Activated naive CD4-positive, alpha-beta T cell treated with anti-CD3 and anti-CD28 coated beads, Interleukin-2, amount 50 U/mL, for 24 hours (primary cell): ENCODE measurements at regions not wholly inside any gene's neighbourhood (a gene's known extent, or its start where the extent isn't known, plus 50 kb on each side); places are given as distances from the start of the nearest gene placed in this dataset.
"Not testable (repeated sequence)": the region's sequence is repeated elsewhere in the genome, so short reads cannot be mapped to it uniquely, and the experiment has no call there.

Source experiments
- H3K27ac Mint-ChIP-seq: one replicate; pipeline ENCODE4 v1.8.0; 2021; ENCODE audit warnings: mild to moderate bottlenecking, mixed read lengths
- H3K27me3 Mint-ChIP-seq: one replicate; pipeline ENCODE4 v1.8.0; 2021; ENCODE audit warnings: mixed read lengths
- H3K36me3 Mint-ChIP-seq: one replicate; pipeline ENCODE4 v1.8.0; 2021; ENCODE audit warnings: mixed read lengths
- H3K4me1 Mint-ChIP-seq: one replicate; pipeline ENCODE4 v1.8.0; 2021; ENCODE audit warnings: mixed read lengths
- H3K4me3 Mint-ChIP-seq: one replicate; pipeline ENCODE4 v1.8.0; 2021; ENCODE audit warnings: mild to moderate bottlenecking, mixed read lengths
- H3K9me3 Mint-ChIP-seq: one replicate; pipeline ENCODE4 v1.8.0; 2021; ENCODE audit warnings: mixed read lengths

GRCh38 chrX:39244147-39244546 is 442.9 kb downstream of the MID1IP1 start:
- no peaks in the 10 kb centered on the region for H3K27me3 Mint-ChIP-seq
- no peak overlapping the region for H3K27ac Mint-ChIP-seq
- no peaks in the 10 kb centered on the region for H3K9me3 Mint-ChIP-seq
- H3K4me3 Mint-ChIP-seq = no peak overlapping the region
- H3K36me3 Mint-ChIP-seq = no peaks in the 10 kb centered on the region
- peaks cover 5% of the 10 kb centered on the region for H3K4me1 Mint-ChIP-seq

- Mint-ChIP-seq H3K27ac (no peak overlapping the region), H3K9me3 (no peaks in the 10 kb centered on the region), H3K36me3 (no peaks in the 10 kb centered on the region), H3K4me1 (peaks cover 7% of the 10 kb centered on the region), H3K4me3 (no peak overlapping the region), H3K27me3 (no peaks in the 10 kb centered on the region)
Observed at GRCh38 chrX:39245024-39245423, 443.8 kb downstream of the MID1IP1 start.

- Mint-ChIP-seq H3K36me3 (no peaks in the 10 kb centered on the region), H3K27me3 (no peaks in the 10 kb centered on the region), H3K4me1 (peaks cover 26% of the 10 kb centered on the region), H3K9me3 (peaks cover 4% of the 10 kb centered on the region), H3K4me3 (no peak overlapping the region), H3K27ac (no peak overlapping the region)
Observed at GRCh38 chrX:39247536-39247935, 446.3 kb downstream of the MID1IP1 start.

DNA sequence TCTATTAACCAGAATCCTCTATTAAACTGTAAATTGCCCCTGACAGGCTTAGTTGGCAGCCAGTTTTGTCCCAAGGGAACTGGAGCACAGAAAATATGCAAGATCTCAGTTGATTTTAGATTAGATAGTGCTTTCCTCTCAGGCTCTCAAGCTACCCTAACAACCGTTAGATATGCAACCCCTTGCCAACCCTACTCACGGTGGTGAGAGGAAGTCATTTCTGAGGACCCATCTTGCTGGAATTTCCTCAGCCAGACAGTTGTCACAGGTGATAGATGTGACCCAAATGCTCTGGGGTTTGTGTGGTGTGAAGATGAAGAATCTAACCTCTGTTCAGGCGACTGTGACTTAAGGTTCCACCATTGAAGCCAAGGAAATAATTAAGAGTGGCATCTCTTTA is 447.1 kb downstream of the MID1IP1 start:
- no peak overlapping the region for H3K27ac Mint-ChIP-seq
- no peaks in the 10 kb centered on the region for H3K36me3 Mint-ChIP-seq
- no peak overlapping the region for H3K4me3 Mint-ChIP-seq
- H3K4me1 Mint-ChIP-seq = peaks cover 31% of the 10 kb centered on the region
- peaks cover 4% of the 10 kb centered on the region for H3K9me3 Mint-ChIP-seq
- no peaks in the 10 kb centered on the region for H3K27me3 Mint-ChIP-seq

DNA sequence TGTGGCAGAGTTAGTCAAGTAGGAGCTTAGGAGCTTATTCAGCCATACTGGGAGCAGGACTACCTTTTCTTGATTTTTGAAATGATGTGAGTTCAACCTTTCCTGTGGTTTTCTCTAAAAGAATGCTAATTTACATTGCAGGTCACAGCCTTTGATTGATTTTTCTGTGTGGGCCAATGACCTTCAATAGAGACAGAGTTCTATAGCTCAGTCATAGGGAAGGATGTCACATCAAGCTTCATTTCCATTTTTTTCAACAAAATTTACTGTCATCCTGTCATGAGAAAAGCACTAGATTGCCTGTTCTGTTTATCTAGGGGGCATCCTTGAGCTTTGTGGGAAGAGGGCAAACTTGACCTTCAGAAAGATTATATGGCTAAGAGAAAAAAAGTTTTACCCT is 448.7 kb downstream of the MID1IP1 start:
- Mint-ChIP-seq H3K27me3 (no peaks in the 10 kb centered on the region), H3K4me1 (peaks cover 40% of the 10 kb centered on the region), H3K4me3 (no peak overlapping the region), H3K9me3 (peaks cover 4% of the 10 kb centered on the region), H3K36me3 (no peaks in the 10 kb centered on the region), H3K27ac (no peak overlapping the region)

GRCh38 chrX:39251995-39252394 is 450.7 kb downstream of the MID1IP1 start:
- peaks cover 40% of the 10 kb centered on the region for H3K4me1 Mint-ChIP-seq
- no peak overlapping the region for H3K4me3 Mint-ChIP-seq
- H3K36me3 Mint-ChIP-seq = no peaks in the 10 kb centered on the region
- H3K27me3 Mint-ChIP-seq = no peaks in the 10 kb centered on the region
- H3K9me3 Mint-ChIP-seq = peaks cover 4% of the 10 kb centered on the region
- no peak overlapping the region for H3K27ac Mint-ChIP-seq

GRCh38 chrX:39253551-39253950 is 452.3 kb downstream of the MID1IP1 start:
- Mint-ChIP-seq H3K27ac (no peak overlapping the region), H3K9me3 (peaks cover 4% of the 10 kb centered on the region), H3K36me3 (no peaks in the 10 kb centered on the region), H3K4me3 (no peak overlapping the region), H3K4me1 (peaks cover 40% of the 10 kb centered on the region), H3K27me3 (no peaks in the 10 kb centered on the region)

DNA sequence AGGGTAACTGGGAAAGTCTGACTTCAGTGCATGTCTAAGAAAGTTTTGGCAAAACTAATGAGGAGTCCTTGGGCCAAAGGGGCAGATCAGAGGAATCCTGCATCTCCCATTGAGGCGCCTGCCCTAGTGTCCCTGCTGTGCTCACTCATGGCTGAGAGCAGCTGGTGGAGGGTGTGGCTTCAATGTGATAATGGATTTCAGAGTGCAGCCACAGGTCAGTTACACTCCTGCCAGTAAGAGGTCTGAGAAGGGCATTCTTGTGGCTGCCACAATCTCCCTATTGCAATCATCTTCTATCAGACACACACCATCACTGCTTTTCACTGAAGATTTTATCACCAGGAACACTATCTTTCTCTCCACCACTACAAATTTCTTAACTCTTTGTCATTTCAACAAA is 457.1 kb downstream of the MID1IP1 start:
- H3K4me3 Mint-ChIP-seq = no peak overlapping the region
- H3K4me1 Mint-ChIP-seq = peaks cover 36% of the 10 kb centered on the region
- H3K36me3 Mint-ChIP-seq = no peaks in the 10 kb centered on the region

GRCh38 chrX:39260965-39261364 is 459.7 kb downstream of the MID1IP1 start:
- Mint-ChIP-seq H3K4me1 (peaks cover 31% of the 10 kb centered on the region), H3K27me3 (no peaks in the 10 kb centered on the region), H3K4me3 (no peak overlapping the region), H3K36me3 (peaks cover 1% of the 10 kb centered on the region), H3K27ac (peak overlapping the region; percentile 6), H3K9me3 (no peaks in the 10 kb centered on the region)

More for the DNA sequence above, 457.1 kb downstream of the MID1IP1 start:
- no peaks in the 10 kb centered on the region for H3K9me3 Mint-ChIP-seq
- H3K27me3 Mint-ChIP-seq = no peaks in the 10 kb centered on the region
- no peak overlapping the region for H3K27ac Mint-ChIP-seq

GRCh38 chrX:39261446-39262147 is 460.3 kb downstream of the MID1IP1 start:
- Mint-ChIP-seq H3K27me3 (no peaks in the 10 kb centered on the region), H3K4me3 (no peak overlapping the region), H3K9me3 (no peaks in the 10 kb centered on the region), H3K4me1 (peaks cover 36% of the 10 kb centered on the region), H3K27ac (peak overlapping the region; percentile 78), H3K36me3 (peaks cover 1% of the 10 kb centered on the region)

DNA sequence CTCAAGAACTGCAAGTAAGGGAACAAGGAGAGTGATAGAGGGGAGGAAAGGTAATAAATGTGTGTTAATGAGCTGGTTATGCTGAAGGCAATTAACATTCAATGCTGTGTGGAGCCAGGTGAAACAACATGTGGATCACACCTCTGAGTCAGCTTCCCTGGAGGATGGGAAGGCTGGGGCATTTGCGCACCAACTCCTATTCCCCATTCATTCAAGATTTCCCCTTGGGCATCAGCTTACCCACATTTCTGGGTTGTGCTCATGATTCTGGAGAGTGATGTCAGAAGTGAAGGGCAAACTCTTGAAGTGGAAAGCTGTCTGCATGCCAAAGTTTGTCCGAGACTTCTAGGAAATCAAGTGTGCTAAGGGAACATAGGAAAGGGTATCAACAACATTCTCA is 461.4 kb downstream of the MID1IP1 start:
- H3K27me3 Mint-ChIP-seq = no peaks in the 10 kb centered on the region
- H3K36me3 Mint-ChIP-seq = peaks cover 1% of the 10 kb centered on the region
- H3K4me3 Mint-ChIP-seq = no peak overlapping the region
- peak overlapping the region; percentile 46 for H3K27ac Mint-ChIP-seq
- peaks cover 1% of the 10 kb centered on the region for H3K9me3 Mint-ChIP-seq
- peaks cover 39% of the 10 kb centered on the region for H3K4me1 Mint-ChIP-seq

DNA sequence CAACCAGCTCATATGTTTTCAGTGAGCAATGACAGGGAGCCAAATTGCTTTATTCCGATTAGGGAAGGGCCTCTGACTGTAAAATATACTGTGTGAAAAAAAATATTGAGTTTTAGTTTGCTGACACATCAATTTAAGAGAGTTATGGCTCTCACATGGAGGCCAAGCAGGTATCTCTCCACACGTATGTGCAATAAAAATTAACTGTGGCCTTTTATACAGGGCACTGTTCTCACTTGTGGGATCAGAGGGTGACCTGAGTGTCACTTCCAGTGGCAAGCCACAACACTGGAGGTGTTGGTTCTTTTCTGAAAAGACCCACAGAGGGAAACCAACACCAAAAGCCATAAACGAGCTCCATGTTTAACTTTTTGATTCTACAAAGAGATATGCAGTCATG is 462.8 kb downstream of the MID1IP1 start:
- Mint-ChIP-seq H3K4me1 (peaks cover 50% of the 10 kb centered on the region), H3K9me3 (peaks cover 9% of the 10 kb centered on the region), H3K4me3 (no peak overlapping the region), H3K27me3 (no peaks in the 10 kb centered on the region), H3K27ac (peak overlapping the region; percentile 87), H3K36me3 (peaks cover 4% of the 10 kb centered on the region)

- Mint-ChIP-seq H3K9me3 (peaks cover 9% of the 10 kb centered on the region), H3K4me1 (peaks cover 44% of the 10 kb centered on the region), H3K36me3 (peaks cover 4% of the 10 kb centered on the region), H3K27ac (peak overlapping the region; percentile 30), H3K4me3 (no peak overlapping the region), H3K27me3 (no peaks in the 10 kb centered on the region)
Observed at GRCh38 chrX:39267176-39267575, 465.9 kb downstream of the MID1IP1 start.

GRCh38 chrX:39268207-39268606 is 466.9 kb downstream of the MID1IP1 start:
- Mint-ChIP-seq H3K4me1 (peaks cover 34% of the 10 kb centered on the region), H3K27me3 (no peaks in the 10 kb centered on the region), H3K9me3 (peaks cover 9% of the 10 kb centered on the region), H3K36me3 (peaks cover 4% of the 10 kb centered on the region), H3K27ac (peak overlapping the region; percentile 98), H3K4me3 (peak overlapping the region; percentile 77)

DNA sequence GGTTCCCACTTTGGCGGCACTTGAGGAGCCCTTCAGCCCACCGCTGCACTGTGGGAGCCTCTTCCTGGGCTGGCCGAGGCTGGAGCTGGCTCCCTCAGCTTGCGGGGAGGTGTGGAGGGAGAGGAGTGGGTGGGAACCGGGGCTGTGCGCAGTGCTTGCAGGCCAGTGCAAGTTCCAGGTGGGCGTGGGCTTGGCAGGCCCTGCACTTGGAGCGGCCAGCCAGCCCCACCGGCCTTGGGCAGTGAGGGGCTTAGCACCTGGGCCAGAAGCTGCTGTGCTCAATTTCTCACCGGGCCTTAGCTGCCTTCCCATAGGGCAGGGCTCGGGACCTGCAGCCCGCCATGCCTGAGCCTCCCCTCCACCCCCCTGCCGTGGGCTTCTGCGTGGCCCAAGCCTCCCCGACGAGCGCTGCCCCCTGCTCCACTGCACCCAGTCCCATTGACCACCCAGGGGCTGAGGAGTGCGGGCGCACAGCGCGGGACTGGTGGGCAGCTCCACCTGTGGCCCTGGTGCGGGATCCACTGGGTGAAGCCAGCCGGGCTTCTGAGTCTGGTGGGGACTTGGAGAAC is 474.3 kb downstream of the MID1IP1 start:
- Mint-ChIP-seq H3K27ac (no peak overlapping the region), H3K27me3 (no peaks in the 10 kb centered on the region), H3K4me1 (peaks cover 6% of the 10 kb centered on the region), H3K36me3 (no peaks in the 10 kb centered on the region), H3K4me3 (no peak overlapping the region), H3K9me3 (no peaks in the 10 kb centered on the region)

GRCh38 chrX:39277685-39278390 is 476.6 kb downstream of the MID1IP1 start:
- H3K36me3 Mint-ChIP-seq, H3K27ac Mint-ChIP-seq, H3K9me3 Mint-ChIP-seq, H3K4me1 Mint-ChIP-seq, H3K4me3 Mint-ChIP-seq, H3K27me3 Mint-ChIP-seq: not testable (repeated sequence)
